Activated naive CD4-positive, alpha-beta T cell (primary cell): ENCODE measurements at regions not wholly inside any gene's neighbourhood (a gene's known extent, or its start where the extent isn't known, plus 50 kb on each side); places are given as distances from the start of the nearest gene placed in this dataset.

ENCODE experiments used
- DNase-seq, 4 experiments: peaks; one replicate each; lab custom pipeline; 2025; lab: John Stamatoyannopoulos, UW

DNA sequence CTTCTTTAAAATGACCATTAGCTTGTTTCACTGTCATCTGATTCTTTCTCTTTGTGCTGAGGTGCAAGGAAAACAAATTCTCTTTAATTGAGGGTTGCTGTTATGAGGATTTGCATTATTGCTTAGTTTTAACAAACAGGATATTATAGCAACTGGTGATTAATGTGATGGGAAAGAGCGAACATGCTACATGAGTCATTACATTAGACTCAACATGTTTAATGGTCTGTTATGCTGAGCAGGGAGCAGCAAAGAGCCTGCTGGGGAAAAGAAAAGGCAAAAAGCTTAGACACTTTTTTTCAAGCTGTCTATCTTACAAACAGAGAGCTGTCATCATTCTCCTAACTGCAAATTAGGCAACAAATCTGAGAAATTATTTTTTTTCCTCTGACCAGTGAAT is 230.5 kb upstream of the LCORL start:
- DNase-seq, result no peak

DNA sequence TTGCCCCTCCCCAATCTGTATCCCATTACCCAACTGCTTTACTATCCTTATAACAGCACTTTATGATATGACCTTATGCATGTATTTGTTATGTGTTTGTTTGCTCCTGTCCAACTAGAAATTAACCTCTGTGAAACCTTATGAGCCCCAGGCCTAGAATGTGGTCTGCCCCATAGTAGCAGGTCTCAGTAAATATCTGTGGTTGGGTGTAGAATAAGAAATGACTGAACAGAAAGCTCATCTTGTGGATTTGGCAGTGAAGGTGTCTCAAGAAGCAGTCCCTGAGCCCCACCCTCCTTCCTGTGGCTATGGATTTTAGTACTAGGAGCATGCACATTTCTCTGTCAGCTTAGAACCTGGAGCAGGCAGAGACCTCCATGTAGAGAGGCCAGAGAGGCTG is 229.0 kb upstream of the LCORL start:
- no peak for DNase-seq

- DNase-seq, result no peak
Observed at GRCh38 chr4:18248611-18249010, 227.1 kb upstream of the LCORL start.

GRCh38 chr4:18247189-18247588 is 225.6 kb upstream of the LCORL start:
- no peak for DNase-seq

DNA sequence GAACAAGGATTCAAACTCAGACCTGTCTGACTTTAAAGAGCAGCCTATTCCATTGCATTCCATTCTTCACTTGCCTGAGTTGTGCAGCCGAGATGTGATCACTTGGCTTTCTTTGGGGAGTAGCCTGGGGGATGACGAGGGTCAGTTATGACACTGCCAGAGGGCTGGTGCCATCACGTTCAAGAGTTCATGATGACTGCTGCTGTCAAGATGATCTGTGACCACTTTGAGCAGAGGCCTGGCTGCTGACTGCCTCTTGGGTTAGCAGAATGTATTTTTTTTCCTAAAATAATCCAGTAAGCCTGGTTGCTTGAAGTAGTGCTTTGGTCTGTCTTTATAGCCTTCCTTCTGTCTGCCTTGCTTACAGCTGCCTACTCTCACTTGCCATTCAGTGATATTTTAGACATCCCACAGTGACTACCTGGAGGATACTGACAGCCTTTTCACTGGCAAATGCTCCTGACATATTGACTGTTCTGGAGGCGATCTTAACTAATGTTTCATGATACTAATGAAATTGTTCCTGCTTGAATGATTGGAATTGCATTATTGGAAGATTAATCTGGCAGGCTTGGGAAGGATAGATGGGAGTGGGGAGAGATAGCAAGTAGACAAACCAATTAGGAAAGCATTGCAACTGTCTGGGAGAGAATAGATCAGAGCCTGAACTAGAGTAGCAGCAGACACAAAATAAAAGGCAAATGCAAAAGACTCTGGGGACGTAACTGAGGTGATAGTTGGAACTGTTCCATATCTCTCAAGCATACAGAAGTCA is 221.6 kb upstream of the LCORL start:
- DNase-seq, result no peak

DNA sequence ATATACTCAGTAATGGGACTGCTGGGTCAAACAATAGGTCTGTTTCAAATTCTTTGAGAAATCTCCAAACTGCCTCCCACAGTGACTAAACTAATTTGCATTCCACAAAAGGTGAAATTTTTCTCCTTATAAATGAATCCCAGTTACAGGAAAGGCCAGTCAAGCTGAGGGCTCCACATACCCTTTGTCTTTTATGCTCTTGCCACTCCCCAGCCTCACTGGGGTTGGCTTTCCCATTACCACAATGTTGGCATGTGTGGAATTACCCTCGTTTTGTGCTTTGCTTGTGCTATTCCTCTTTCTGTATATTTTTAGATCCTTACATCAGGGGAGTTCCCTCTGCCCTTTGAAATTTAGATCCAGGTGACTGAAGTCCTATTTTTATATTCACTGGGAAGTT is 220.2 kb upstream of the LCORL start:
- DNase-seq, result no peak

DNA sequence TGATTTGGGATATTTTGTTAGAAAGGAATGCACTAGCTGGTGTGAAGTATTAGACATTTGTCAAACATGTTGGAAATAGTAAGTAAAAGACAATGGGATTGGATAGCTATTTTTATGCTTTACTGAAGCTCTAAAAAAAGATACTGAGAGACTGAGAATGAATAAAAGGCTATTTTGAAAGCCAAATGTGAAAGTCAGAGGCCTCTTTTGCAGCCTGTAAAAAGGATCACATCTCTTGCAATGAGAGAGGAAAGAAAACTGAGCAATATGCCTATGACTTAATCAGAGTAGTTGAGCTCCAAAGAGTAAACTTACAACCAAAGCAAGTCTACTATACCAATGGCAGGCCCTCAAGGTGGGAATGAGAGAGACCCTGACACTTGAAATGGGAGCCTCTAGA is 212.6 kb upstream of the LCORL start:
- no peak for DNase-seq

GRCh38 chr4:18231726-18232125 is 210.2 kb upstream of the LCORL start:
- DNase-seq, result no peak

- DNase-seq, result no peak
Observed at GRCh38 chr4:18227880-18228279, 206.3 kb upstream of the LCORL start.

- no peak for DNase-seq
Observed at GRCh38 chr4:18214411-18215055, 193.0 kb upstream of the LCORL start.

DNA sequence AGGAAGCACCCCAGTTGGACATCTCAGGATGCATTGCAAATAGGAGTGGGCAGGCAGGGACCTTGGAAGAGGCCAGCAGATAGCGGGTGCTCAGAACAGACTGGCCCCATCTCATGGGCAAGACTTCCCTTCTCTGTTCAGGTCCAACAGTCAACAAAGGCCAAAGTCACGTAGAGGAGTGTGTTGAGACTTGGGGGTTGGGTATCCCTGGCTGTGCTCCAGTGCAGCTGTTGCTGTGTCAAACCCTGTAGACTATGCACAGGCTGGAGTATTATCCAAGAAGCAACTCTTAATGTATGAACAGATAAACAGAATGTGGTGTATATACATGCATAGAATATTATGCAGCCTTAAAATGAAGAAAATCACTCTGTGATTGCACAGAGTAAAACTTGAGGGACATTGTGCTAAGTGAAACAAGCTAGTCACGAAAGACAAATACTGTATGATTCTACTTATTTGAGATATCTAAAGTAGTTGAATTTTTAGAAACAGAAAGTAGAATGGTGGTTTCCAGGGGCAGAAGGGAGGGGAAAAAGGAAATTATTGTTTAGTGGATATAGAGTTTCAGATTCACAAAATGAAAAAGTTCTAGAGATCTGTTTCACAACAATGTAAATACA is 192.1 kb upstream of the LCORL start:
- no peak for DNase-seq

DNA sequence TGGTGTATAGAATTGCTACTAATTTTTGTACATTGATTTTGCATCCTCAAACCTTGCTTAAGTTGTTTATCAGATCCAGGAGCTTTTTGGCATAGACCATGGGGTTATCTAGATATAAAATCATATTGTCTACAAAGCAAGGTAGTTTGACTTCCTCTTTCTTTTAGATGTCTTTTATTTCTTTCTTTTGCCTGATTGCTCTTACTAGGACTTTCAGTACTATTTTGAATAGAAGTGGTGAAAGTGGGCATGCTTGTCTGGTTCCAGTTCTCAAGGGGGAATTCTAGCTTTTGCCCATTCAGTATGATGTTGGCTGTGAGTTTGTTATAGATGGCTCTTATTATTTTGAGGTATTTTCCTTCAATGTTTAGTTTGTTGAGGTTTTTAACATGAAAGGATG is 187.9 kb upstream of the LCORL start:
- DNase-seq, result no peak

- DNase-seq, result no peak
Observed at GRCh38 chr4:18203966-18204365, 182.4 kb upstream of the LCORL start.

GRCh38 chr4:18202486-18202885 is 180.9 kb upstream of the LCORL start:
- DNase-seq, result no peak

DNA sequence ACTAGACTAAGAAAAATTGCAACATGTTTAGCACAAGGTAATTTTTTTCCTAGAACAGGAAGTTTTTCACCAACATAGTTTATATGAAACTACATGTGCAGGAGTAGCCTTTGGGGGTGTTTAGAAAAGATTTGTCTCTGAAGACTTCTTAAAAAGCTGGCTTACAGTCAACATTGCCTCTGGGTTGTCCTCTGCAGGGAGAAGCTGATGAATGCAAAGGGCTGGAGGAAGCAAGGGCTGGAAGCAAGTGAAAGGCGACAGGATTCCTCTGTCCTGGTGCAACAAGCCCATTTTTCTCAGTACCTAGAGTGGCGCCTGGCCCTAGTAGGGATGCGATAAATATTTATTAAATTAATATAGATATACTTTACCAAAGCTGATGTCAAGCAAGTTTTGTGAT is 180.3 kb upstream of the LCORL start:
- DNase-seq, result no peak

- DNase-seq, result no peak
Observed at GRCh38 chr4:18198653-18199052, 177.1 kb upstream of the LCORL start.

DNA sequence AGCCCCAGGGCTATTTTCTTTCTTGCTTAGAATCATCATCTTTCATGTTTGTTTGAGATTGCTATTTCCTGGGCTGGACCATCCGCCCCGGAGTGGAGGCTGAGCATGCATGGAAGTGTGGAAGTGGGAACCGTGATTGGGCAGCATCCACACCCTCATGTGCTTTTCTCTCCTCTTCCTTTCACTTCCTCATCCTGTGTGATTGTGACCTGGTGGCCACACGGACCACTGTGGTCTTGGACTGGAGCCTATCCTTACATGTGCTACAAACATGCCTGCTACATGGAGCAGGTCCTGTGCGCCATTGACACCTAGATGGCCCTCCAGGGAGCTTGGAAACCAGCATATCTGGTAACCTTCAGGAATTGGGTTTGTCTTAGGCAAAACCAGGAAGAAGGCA is 175.9 kb upstream of the LCORL start:
- DNase-seq, result no peak

DNA sequence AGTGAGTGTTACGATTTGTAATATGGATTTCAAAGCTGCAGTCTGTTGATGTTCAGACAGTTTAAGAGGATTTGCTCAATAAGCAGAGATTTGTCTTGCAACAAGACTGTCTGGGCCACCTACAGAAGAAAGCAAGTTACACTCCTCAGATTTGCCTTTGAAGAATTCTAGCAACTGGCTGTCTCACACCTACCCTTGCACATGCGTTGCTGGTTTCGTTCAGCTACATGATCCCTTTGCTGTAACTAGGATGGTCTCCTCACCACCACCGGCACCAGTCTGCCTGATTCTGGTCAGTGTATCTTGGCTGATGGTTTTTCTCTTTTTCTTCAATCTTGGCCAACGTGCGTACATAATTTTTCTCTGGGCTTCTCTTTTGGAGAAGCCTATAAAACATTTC is 172.7 kb upstream of the LCORL start:
- DNase-seq, result no peak

DNA sequence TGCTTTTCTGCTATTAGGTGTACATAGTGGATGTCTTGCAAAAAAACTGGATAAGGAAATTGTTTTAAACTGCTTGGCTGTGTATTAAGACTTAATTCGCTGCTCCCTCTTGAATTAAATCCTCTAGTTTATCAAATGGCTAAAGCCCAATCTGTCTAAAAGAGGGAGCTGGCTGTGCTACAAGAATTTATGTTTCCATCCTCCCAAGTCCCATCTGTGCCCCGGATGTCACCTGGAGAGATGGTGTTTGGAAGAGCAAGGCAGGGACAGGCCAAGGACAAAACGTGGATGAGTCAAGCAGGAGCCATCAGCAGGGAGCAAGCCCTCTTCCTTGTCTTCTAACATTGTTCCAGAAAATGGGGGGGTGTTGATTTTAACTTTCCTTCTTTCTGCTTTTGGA is 171.3 kb upstream of the LCORL start:
- no peak for DNase-seq

DNA sequence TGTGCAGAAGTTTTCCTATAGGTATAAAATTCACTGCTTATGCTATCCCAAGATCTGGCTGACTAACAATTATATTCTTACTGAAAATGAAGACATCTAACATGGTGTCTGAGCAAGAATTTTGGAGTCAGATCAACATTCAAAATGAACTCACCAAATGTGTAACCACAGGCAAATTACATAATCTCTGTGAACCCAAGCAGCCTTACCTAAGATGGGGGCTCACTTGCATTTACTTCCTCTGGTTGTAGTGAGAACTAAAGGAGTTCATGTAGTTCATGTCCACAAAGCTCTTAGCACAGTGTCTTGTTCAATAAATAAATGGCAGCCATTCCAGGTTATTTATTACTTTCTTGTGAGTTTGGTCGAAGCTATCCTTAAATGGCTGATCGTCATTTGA is 163.9 kb upstream of the LCORL start:
- DNase-seq, result no peak

GRCh38 chr4:18180892-18181291 is 159.3 kb upstream of the LCORL start:
- no peak for DNase-seq

DNA sequence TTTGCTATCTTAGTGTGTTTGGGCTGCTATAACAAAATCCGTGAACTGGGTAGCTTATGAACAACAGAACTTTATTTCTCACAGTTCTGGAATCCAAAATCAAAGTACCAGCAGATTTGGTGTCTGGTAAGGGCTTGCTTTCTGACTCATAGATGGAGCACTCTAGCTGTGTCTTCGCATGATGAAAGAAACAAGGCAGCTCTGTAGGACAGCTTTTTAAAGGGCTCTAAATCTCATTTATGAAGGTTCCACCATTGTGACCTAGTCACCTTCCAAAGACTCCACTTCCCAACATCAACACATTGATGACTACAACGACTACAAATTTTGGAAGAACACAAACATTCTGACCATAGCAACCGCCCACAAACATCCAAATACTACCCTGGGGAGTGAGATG is 158.6 kb upstream of the LCORL start:
- no peak for DNase-seq

- no peak for DNase-seq
Observed at GRCh38 chr4:18171896-18172295, 150.3 kb upstream of the LCORL start.

DNA sequence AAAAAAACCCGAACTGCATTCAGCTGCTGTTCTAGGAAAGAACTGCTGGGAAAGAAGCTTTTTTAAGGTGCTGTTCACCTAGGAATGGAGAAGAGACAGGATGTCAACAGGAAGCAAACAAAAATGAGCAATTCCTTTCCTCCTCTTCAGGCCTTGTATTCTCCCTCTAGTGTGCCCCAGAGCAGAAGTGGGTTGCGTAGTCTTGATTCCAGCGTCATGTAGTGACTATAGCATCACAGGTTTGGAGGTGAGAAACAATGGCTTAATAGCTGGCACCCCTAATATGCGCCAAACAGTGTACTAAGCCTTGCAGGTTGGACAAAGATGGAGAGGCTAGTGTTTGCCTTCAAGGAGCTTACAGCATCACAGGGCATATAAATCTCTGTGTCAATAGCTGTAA is 146.3 kb upstream of the LCORL start:
- DNase-seq, result no peak
